Activated CD4-positive, alpha-beta T cell treated with anti-CD3 and anti-CD28 coated beads, Interleukin-2, amount 50 U/mL, for 1 hour (primary cell): ENCODE measurements at regions not wholly inside any gene's neighbourhood (a gene's known extent, or its start where the extent isn't known, plus 50 kb on each side); places are given as distances from the start of the nearest gene placed in this dataset.
"Not testable (repeated sequence)": the region's sequence is repeated elsewhere in the genome, so short reads cannot be mapped to it uniquely, and the experiment has no call there.

Experiments used
- DNase-seq: peaks from one replicate; pipeline ENCODE4 v3.0.0-alpha.2; 2020

GRCh38 chr12:131425112-131426075, 285.5 kb upstream of the SFSWAP start:
- no peak for DNase-seq

GRCh38 chr12:131428091-131428685, 282.7 kb upstream of the SFSWAP start:
- no peak for DNase-seq

GRCh38 chr12:131429221-131429620, 281.7 kb upstream of the SFSWAP start:
- not testable (repeated sequence) for DNase-seq

GRCh38 chr12:131429697-131430096, 281.2 kb upstream of the SFSWAP start:
- not testable (repeated sequence) for DNase-seq

GRCh38 chr12:131430158-131430742, 280.6 kb upstream of the SFSWAP start:
- no peak for DNase-seq

- not testable (repeated sequence) for DNase-seq
Measured at GRCh38 chr12:131431126-131431655, 279.7 kb upstream of the SFSWAP start.

GRCh38 chr12:131432532-131433260, 278.2 kb upstream of the SFSWAP start:
- DNase-seq, result no peak

GRCh38 chr12:131434208-131435125, 276.4 kb upstream of the SFSWAP start:
- DNase-seq, result no peak

- DNase-seq, result no peak
Measured at GRCh38 chr12:131436922-131437705, 273.8 kb upstream of the SFSWAP start.

GRCh38 chr12:131437706-131438492, 273.0 kb upstream of the SFSWAP start:
- no peak for DNase-seq

- DNase-seq, result not testable (repeated sequence)
Measured at GRCh38 chr12:131438493-131438835, 272.4 kb upstream of the SFSWAP start.

GRCh38 chr12:131438881-131439280, 272.0 kb upstream of the SFSWAP start:
- DNase-seq, result no peak

- DNase-seq, result not testable (repeated sequence)
Measured at GRCh38 chr12:131439752-131440151, 271.1 kb upstream of the SFSWAP start.

GRCh38 chr12:131440209-131441059, 270.5 kb upstream of the SFSWAP start:
- DNase-seq, result not testable (repeated sequence)

GRCh38 chr12:131441060-131441396, 269.9 kb upstream of the SFSWAP start:
- DNase-seq, result no peak

- no peak for DNase-seq
Measured at GRCh38 chr12:131441638-131442336, 269.1 kb upstream of the SFSWAP start.

GRCh38 chr12:131442337-131442918, 268.5 kb upstream of the SFSWAP start:
- DNase-seq, result no peak
